ENCODE measurements at regions not wholly inside any gene's neighbourhood (a gene's known extent, or its start where the extent isn't known, plus 50 kb on each side); places are given as distances from the start of the nearest gene placed in this dataset.

GRCh38 chr4:34289962-34290361 is 1954.4 kb downstream of the ARAP2 start:
- ChIA-PET POLR2A (no interaction called here), CTCF (no interaction called here), RAD21 (ENCODE audit: low non-redundant PET in 1 of 2, low total read pairs in 2 of 2, uncharacterized antibody in 2 of 2, unreplicated experiment in 2 of 2) (no interaction called here)
- TF ChIP-seq TCF7L2 (IDR thresholded peaks at IDR 0.05; ENCODE audit: borderline replicate concordance, extremely low read depth, insufficient read depth, insufficient read length) = no peak
- TF ChIP-seq SP1 (IDR thresholded peaks at IDR 0.05; ENCODE audit: low read depth) = no peak
- no peak for TF ChIP-seq REST (IDR thresholded peaks at IDR 0.05; ENCODE audit: low read depth)
- TF ChIP-seq ZFX (IDR thresholded peaks at IDR 0.05) = no peak
- TF ChIP-seq EZH2phosphoT487 (IDR thresholded peaks at IDR 0.05; ENCODE audit: borderline replicate concordance) = no peak
- TF ChIP-seq EZH2 (IDR thresholded peaks at IDR 0.05) = no peak
- no peak for TF ChIP-seq SIN3A (IDR thresholded peaks at IDR 0.05; ENCODE audit: low read depth)
- TF ChIP-seq EGR1 (IDR thresholded peaks at IDR 0.05; ENCODE audit: low read depth) = no peak
- no peak for TF ChIP-seq YY1 (IDR thresholded peaks at IDR 0.05; ENCODE audit: extremely low read depth, insufficient replicate concordance, low read depth, low read length)
- no peak for TF ChIP-seq JUND (IDR thresholded peaks at IDR 0.05)
- TF ChIP-seq POLR2A (IDR thresholded peaks at IDR 0.05; ENCODE audit: borderline replicate concordance, extremely low read depth, insufficient read depth, insufficient read length) = no peak
- no peak for TF ChIP-seq ZNF274 (IDR thresholded peaks at IDR 0.05; ENCODE audit: low read depth, low read length)
- no peak for TF ChIP-seq ELF1 (IDR thresholded peaks at IDR 0.05; ENCODE audit: borderline replicate concordance, low read depth)
- no peak for TF ChIP-seq POLR2AphosphoS5 (IDR thresholded peaks at IDR 0.05; ENCODE audit: low read depth, low read length)
- TF ChIP-seq ZBTB33 (IDR thresholded peaks at IDR 0.05; ENCODE audit: extremely low read depth, insufficient replicate concordance, low read length) = no peak
- TF ChIP-seq SRF (IDR thresholded peaks at IDR 0.05; ENCODE audit: low read depth) = no peak
- TF ChIP-seq CEBPB (IDR thresholded peaks at IDR 0.05; ENCODE audit: low read depth) = no peak
- no peak overlapping the region for H3K27ac ChIP-seq (ENCODE audit: low read depth, low read length)
- H2AFZ ChIP-seq (ENCODE audit: low read depth, low read length, poor library complexity, severe bottlenecking) = no peak overlapping the region
- no peaks in the 10 kb centered on the region; the same call in 1 of the 2 replicates for H3K9me2 ChIP-seq (ENCODE audit: insufficient read depth)
- H3K9me3 ChIP-seq (ENCODE audit: control insufficient read depth in 1 of 2, insufficient read depth in 1 of 2, low read depth in 1 of 2, low read length in 2 of 2) = no peaks in the 10 kb centered on the region
- no peak overlapping the region for H3K4me2 ChIP-seq (ENCODE audit: low read length)
- H3K9ac ChIP-seq (ENCODE audit: low read length) = no peak overlapping the region
- H4K20me1 ChIP-seq (ENCODE audit: insufficient read depth) = no peaks in the 10 kb centered on the region
- no TSS peak for BruUV-seq (replicated peaks)
- no peak for DNase-seq (ENCODE audit: low read depth, low spot score)
- H3K36me3 ChIP-seq (ENCODE audit: control insufficient read depth in 1 of 2, insufficient read depth in 2 of 2, low read length in 2 of 2) = no peaks in the 10 kb centered on the region
- H3K79me2 ChIP-seq (ENCODE audit: insufficient read depth, low read length) = no peaks in the 10 kb centered on the region
- H3K27me3 ChIP-seq (ENCODE audit: insufficient read depth, low read length) = no peaks in the 10 kb centered on the region
- ATAC-seq = no peak
- H3K4me3 ChIP-seq (replicated peaks in 1 of 2; ENCODE audit: low read depth in 1 of 2, low read length in 2 of 2) = no peak overlapping the region
- intact Hi-C loops (cut with micrococcal nuclease) = no loop called here
- H3K4me1 ChIP-seq (ENCODE audit: control insufficient read depth in 1 of 2, insufficient read depth in 2 of 2, low read length in 2 of 2) = peaks cover 0 to 12% of the 10 kb centered on the region in 2 experiments; a peak in 2 of 4 replicates

Measured in HCT116 (cell line).